Activated naive CD8-positive, alpha-beta T cell (primary cell): ENCODE measurements at regions not wholly inside any gene's neighbourhood (a gene's known extent, or its start where the extent isn't known, plus 50 kb on each side); places are given as distances from the start of the nearest gene placed in this dataset.
"Not testable (repeated sequence)": the region's sequence is repeated elsewhere in the genome, so short reads cannot be mapped to it uniquely, and the experiment has no call there.

Experiments
- H3K27ac Mint-ChIP-seq: one replicate; pipeline ENCODE4 v1.8.0; 2021; ENCODE audit warnings: mixed read lengths
- H3K27me3 Mint-ChIP-seq: one replicate; pipeline ENCODE4 v1.8.0; 2021; ENCODE audit warnings: mixed read lengths
- H3K36me3 Mint-ChIP-seq: one replicate; pipeline ENCODE4 v1.8.0; 2021; ENCODE audit warnings: mixed read lengths
- H3K4me1 Mint-ChIP-seq: one replicate; pipeline ENCODE4 v1.8.0; 2021; ENCODE audit warnings: low read depth, mixed read lengths
- H3K4me3 Mint-ChIP-seq: one replicate; pipeline ENCODE4 v1.8.0; 2021; ENCODE audit warnings: mild to moderate bottlenecking, mixed read lengths
- H3K9me3 Mint-ChIP-seq: one replicate; pipeline ENCODE4 v1.8.0; 2021; ENCODE audit warnings: low read depth, mixed read lengths

GRCh38 chr16:63876103-63876502 is 1245.8 kb downstream of the CDH11 start:
- Mint-ChIP-seq H3K4me3 (no peak overlapping the region), H3K27me3 (no peaks in the 10 kb centered on the region), H3K27ac (no peak overlapping the region)

GRCh38 chr16:63860700-63861099 is 1261.2 kb downstream of the CDH11 start:
- H3K27ac Mint-ChIP-seq, H3K27me3 Mint-ChIP-seq, H3K36me3 Mint-ChIP-seq, H3K4me1 Mint-ChIP-seq, H3K4me3 Mint-ChIP-seq: not testable (repeated sequence)
- peaks cover 12% of the 10 kb centered on the region for H3K9me3 Mint-ChIP-seq

More at GRCh38 chr16:63876103-63876502, 1245.8 kb downstream of the CDH11 start:
- Mint-ChIP-seq H3K36me3 (no peaks in the 10 kb centered on the region), H3K4me1 (no peaks in the 10 kb centered on the region), H3K9me3 (peaks cover 24% of the 10 kb centered on the region)

- Mint-ChIP-seq H3K9me3 (peaks cover 8% of the 10 kb centered on the region), H3K27me3 (no peaks in the 10 kb centered on the region), H3K27ac (no peak overlapping the region), H3K36me3 (no peaks in the 10 kb centered on the region), H3K4me3 (no peak overlapping the region), H3K4me1 (no peaks in the 10 kb centered on the region)
Measured at GRCh38 chr16:63856537-63856936, 1265.3 kb downstream of the CDH11 start.

DNA sequence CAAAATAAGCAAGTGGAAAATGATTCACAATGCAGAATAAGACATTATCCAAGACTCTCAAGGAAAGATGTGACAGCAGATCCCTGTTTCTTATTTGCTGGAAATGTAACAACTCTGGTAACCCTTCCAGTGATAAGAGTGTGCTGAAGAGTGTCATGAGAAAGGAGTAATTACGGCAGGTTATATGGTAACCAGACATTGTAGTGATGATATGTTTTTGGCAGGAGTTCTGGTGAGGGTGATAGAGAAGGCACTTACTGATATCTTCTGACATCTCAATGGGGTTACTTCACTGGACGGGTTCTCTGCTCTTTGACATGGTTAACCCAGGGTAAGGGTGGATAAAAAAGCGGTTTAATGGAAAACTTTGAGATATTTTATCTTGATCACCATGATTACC is 1270.9 kb downstream of the CDH11 start:
- Mint-ChIP-seq H3K36me3 (no peaks in the 10 kb centered on the region), H3K4me1 (no peaks in the 10 kb centered on the region), H3K4me3 (no peak overlapping the region), H3K27me3 (no peaks in the 10 kb centered on the region), H3K9me3 (peaks cover 21% of the 10 kb centered on the region), H3K27ac (no peak overlapping the region)

- H3K4me1 Mint-ChIP-seq: no peaks in the 10 kb centered on the region
- H3K27ac Mint-ChIP-seq: no peak overlapping the region
- no peaks in the 10 kb centered on the region for H3K27me3 Mint-ChIP-seq
- no peaks in the 10 kb centered on the region for H3K36me3 Mint-ChIP-seq
- no peak overlapping the region for H3K4me3 Mint-ChIP-seq
- peaks cover 39% of the 10 kb centered on the region for H3K9me3 Mint-ChIP-seq
Measured at GRCh38 chr16:63841271-63841670, 1280.6 kb downstream of the CDH11 start.

DNA sequence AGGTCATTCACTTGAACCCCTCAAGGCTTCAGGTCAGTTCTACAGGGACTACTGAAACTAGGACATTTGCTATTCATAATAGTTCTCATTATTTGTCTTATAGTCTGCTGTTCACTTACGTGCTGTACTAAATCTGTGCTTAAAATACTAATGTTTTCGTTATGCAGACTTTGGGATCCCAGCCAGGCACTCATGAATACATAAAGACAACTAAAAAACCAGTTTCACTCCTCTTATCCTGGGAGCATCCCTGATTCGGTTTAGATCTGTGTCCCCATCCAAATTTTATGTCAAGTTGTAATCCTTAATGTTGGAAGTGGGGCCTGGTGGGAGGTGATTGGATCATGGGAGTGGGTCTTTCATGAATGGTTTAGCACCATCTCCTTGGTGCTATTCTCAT is 1291.8 kb downstream of the CDH11 start:
- Mint-ChIP-seq H3K27me3 (no peaks in the 10 kb centered on the region), H3K27ac (no peak overlapping the region), H3K36me3 (no peaks in the 10 kb centered on the region), H3K4me3 (no peak overlapping the region), H3K9me3 (peaks cover 17% of the 10 kb centered on the region), H3K4me1 (no peaks in the 10 kb centered on the region)

GRCh38 chr16:63822818-63823217 is 1299.0 kb downstream of the CDH11 start:
- H3K4me3 Mint-ChIP-seq: no peak overlapping the region

DNA sequence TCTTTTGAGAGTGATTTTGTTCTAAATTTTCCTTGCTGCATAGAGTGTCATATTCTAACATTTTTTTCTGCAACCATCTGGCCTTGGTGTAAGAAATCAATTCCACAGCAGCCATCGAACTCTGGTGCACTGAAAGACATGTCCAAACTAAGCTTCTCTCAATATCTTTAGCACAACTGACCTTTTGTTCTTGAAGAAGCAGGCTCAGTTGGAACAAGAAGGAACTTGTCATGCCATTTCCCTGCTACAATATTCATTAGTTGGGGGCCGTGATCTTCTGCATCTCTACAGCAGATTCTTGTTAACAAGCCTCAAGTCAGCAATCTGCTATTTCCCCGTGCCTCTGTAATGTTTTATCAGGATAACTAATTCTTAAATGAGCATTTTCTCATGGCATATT is 1305.6 kb downstream of the CDH11 start:
- H3K4me3 Mint-ChIP-seq: no peak overlapping the region
- no peaks in the 10 kb centered on the region for H3K4me1 Mint-ChIP-seq
- H3K27me3 Mint-ChIP-seq: no peaks in the 10 kb centered on the region
- no peaks in the 10 kb centered on the region for H3K36me3 Mint-ChIP-seq
- H3K9me3 Mint-ChIP-seq: peaks cover 16% of the 10 kb centered on the region
- no peak overlapping the region for H3K27ac Mint-ChIP-seq

More at GRCh38 chr16:63822818-63823217, 1299.0 kb downstream of the CDH11 start:
- H3K4me1 Mint-ChIP-seq: no peaks in the 10 kb centered on the region
- no peak overlapping the region for H3K27ac Mint-ChIP-seq
- no peaks in the 10 kb centered on the region for H3K27me3 Mint-ChIP-seq
- H3K36me3 Mint-ChIP-seq: no peaks in the 10 kb centered on the region
- peaks cover 25% of the 10 kb centered on the region for H3K9me3 Mint-ChIP-seq

GRCh38 chr16:63813862-63814261 is 1308.0 kb downstream of the CDH11 start:
- Mint-ChIP-seq H3K4me3 (no peak overlapping the region), H3K27ac (no peak overlapping the region), H3K36me3 (no peaks in the 10 kb centered on the region), H3K4me1 (no peaks in the 10 kb centered on the region), H3K27me3 (no peaks in the 10 kb centered on the region), H3K9me3 (peaks cover 12% of the 10 kb centered on the region)

DNA sequence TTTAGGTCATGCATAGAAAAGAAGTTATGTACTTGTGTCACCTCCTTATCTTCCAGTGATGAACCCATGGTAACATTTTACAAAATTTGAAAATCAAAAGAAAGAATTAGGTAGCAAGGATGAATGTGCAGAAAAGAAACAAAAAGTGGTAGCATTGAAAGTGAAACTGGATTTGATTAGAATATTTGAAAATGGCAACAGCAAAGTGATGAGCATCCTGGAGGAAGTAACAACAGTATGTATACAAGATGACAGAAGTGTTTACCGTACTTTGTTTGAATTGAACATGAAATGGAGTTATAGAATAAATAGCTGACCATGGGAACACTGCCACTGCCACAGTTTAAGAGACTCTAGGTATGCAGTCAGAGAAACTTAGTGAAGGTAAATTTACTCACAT is 1313.1 kb downstream of the CDH11 start:
- no peak overlapping the region for H3K4me3 Mint-ChIP-seq
- peaks cover 10% of the 10 kb centered on the region for H3K9me3 Mint-ChIP-seq
- no peaks in the 10 kb centered on the region for H3K4me1 Mint-ChIP-seq
- H3K27me3 Mint-ChIP-seq: no peaks in the 10 kb centered on the region
- no peaks in the 10 kb centered on the region for H3K36me3 Mint-ChIP-seq
- H3K27ac Mint-ChIP-seq: no peak overlapping the region

DNA sequence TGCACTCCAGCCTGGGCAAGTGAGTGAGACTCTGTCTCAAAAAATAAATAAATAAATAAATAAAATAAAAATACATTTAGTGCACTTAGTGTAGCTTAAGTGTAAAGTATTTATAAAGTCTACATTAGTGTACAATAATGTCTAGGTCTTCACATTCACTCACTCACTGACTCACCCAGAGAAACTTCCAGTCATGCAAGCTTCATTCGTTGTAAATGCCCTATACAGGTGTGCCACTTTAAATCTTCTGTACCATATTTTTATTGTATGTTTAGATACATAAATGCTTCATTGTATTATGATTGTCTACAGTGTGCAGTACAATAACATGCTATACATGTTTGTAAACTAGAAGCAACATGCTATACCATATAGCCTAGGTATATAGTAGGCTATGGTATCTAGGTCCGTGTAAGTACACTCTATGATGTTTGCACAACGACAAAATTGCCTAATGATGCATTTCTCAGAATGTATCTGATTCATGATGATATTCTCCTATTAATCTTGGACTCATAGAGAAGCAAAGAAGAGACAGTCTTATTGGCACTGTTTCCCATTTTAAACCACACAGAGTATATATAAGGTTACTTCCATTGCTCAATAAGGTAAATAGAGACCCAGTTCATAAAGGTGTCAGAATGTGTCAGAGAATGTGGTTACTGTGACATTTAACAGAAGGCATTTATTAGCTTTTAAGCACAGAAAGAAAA is 1314.9 kb downstream of the CDH11 start:
- no peak overlapping the region for H3K27ac Mint-ChIP-seq
- H3K36me3 Mint-ChIP-seq: no peaks in the 10 kb centered on the region
- no peak overlapping the region for H3K4me3 Mint-ChIP-seq
- H3K27me3 Mint-ChIP-seq: no peaks in the 10 kb centered on the region
- peaks cover 14% of the 10 kb centered on the region for H3K9me3 Mint-ChIP-seq
- H3K4me1 Mint-ChIP-seq: no peaks in the 10 kb centered on the region

- H3K4me3 Mint-ChIP-seq: no peak overlapping the region
- no peaks in the 10 kb centered on the region for H3K27me3 Mint-ChIP-seq
- no peaks in the 10 kb centered on the region for H3K4me1 Mint-ChIP-seq
- H3K27ac Mint-ChIP-seq: no peak overlapping the region
- H3K9me3 Mint-ChIP-seq: peaks cover 20% of the 10 kb centered on the region
- H3K36me3 Mint-ChIP-seq: no peaks in the 10 kb centered on the region
Measured at GRCh38 chr16:63804126-63804525, 1317.7 kb downstream of the CDH11 start.

GRCh38 chr16:63789603-63790002 is 1332.3 kb downstream of the CDH11 start:
- Mint-ChIP-seq H3K27ac (no peak overlapping the region), H3K36me3 (no peaks in the 10 kb centered on the region), H3K4me3 (no peak overlapping the region), H3K9me3 (peaks cover 41% of the 10 kb centered on the region), H3K4me1 (no peaks in the 10 kb centered on the region), H3K27me3 (no peaks in the 10 kb centered on the region)

GRCh38 chr16:63787014-63787413 is 1334.8 kb downstream of the CDH11 start:
- H3K36me3 Mint-ChIP-seq: no peaks in the 10 kb centered on the region
- peaks cover 32% of the 10 kb centered on the region for H3K9me3 Mint-ChIP-seq
- no peaks in the 10 kb centered on the region for H3K27me3 Mint-ChIP-seq
- H3K4me3 Mint-ChIP-seq: no peak overlapping the region
- no peaks in the 10 kb centered on the region for H3K4me1 Mint-ChIP-seq
- H3K27ac Mint-ChIP-seq: no peak overlapping the region

- H3K9me3 Mint-ChIP-seq: peaks cover 25% of the 10 kb centered on the region
- H3K27ac Mint-ChIP-seq: no peak overlapping the region
- no peaks in the 10 kb centered on the region for H3K4me1 Mint-ChIP-seq
- H3K27me3 Mint-ChIP-seq: no peaks in the 10 kb centered on the region
- no peak overlapping the region for H3K4me3 Mint-ChIP-seq
- H3K36me3 Mint-ChIP-seq: no peaks in the 10 kb centered on the region
Measured at GRCh38 chr16:63785170-63785569, 1336.7 kb downstream of the CDH11 start.

DNA sequence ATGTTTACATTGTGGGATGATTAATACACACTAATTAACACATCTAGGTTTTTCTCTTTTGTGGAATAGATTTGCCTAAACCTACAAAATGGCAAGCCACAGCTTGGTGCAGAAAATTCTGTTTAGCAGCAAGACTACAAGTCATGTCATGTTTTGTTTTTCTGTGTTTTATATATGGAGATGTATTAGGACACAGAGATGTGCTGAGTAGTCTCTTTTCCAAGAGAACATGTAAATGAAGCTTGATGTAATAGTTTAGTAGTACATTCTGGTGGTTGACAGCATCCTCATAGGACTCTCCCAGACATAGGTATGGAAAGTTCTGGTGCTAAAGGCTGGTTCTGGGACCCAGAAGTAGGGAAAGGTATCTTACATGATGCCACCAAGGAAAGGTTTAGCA is 1345.4 kb downstream of the CDH11 start:
- no peaks in the 10 kb centered on the region for H3K4me1 Mint-ChIP-seq
- H3K27ac Mint-ChIP-seq: no peak overlapping the region
- no peaks in the 10 kb centered on the region for H3K36me3 Mint-ChIP-seq
- H3K4me3 Mint-ChIP-seq: no peak overlapping the region
- no peaks in the 10 kb centered on the region for H3K27me3 Mint-ChIP-seq
- peaks cover 16% of the 10 kb centered on the region for H3K9me3 Mint-ChIP-seq
